ENCODE measurements at regions not wholly inside any gene's neighbourhood (a gene's known extent, or its start where the extent isn't known, plus 50 kb on each side); places are given as distances from the start of the nearest gene placed in this dataset.

GRCh38 chr12:19988001-19988400, 380.3 kb upstream of the PDE3A start:
- H3K4me3 ChIP-seq (ENCODE audit: low read depth in 2 of 2, low read length in 2 of 2), result no peak overlapping the region
- H3K36me3 ChIP-seq (ENCODE audit: control insufficient read depth, insufficient read depth, low read length), result no peaks in the 10 kb centered on the region
- DNase-seq (ENCODE audit: low read depth, low spot score) (no peak), ATAC-seq (no peak)
- H3K27me3 ChIP-seq (ENCODE audit: control insufficient read depth, insufficient read depth, low read length), result no peaks in the 10 kb centered on the region
- no peak for TF ChIP-seq SIN3A (IDR thresholded peaks at IDR 0.05; ENCODE audit: borderline replicate concordance, insufficient read depth, low read depth, low read length)
- ChIA-PET POLR2A (interaction anchor here (0.7 kb wide), 1 partner anchor 475 kb away, joined by 14 read pairs; no protein-coding TSS in a partner anchor), CTCF (no interaction called here)
- no TSS peak for BruUV-seq (replicated peaks)
- H3K9me3 ChIP-seq (ENCODE audit: control insufficient read depth, insufficient read depth, low read depth, low read length), result no peaks in the 10 kb centered on the region
- intact Hi-C loops (cut with micrococcal nuclease; ENCODE audit: unreplicated experiment), result no loop called here
- H3K4me1 ChIP-seq (ENCODE audit: control insufficient read depth, insufficient read depth, low read length), result no peaks in the 10 kb centered on the region
- in situ Hi-C loops (cut with HindIII; ENCODE audit: low pct_unique_long_range_greater_than_20kb, low sequenced_read_pairs), result no loop called here
- no peak overlapping the region for H3K27ac ChIP-seq (ENCODE audit: low read length)

- ChIA-PET POLR2A (interaction anchor here (0.5 kb wide), 1 partner anchor 9 kb away, joined by 3 read pairs; no protein-coding TSS in a partner anchor), CTCF (no interaction called here)
- Histone ChIP-seq H3K9me3 (ENCODE audit: control insufficient read depth, insufficient read depth, low read depth, low read length) (no peaks in the 10 kb centered on the region), H3K27me3 (ENCODE audit: control insufficient read depth, insufficient read depth, low read length) (no peaks in the 10 kb centered on the region), H3K4me3 (ENCODE audit: low read depth in 2 of 2, low read length in 2 of 2) (no peak overlapping the region), H3K27ac (ENCODE audit: low read length) (no peak overlapping the region), H3K36me3 (ENCODE audit: control insufficient read depth, insufficient read depth, low read length) (no peaks in the 10 kb centered on the region), H3K4me1 (ENCODE audit: control insufficient read depth, insufficient read depth, low read length) (no peaks in the 10 kb centered on the region)
- TF ChIP-seq REST (IDR thresholded peaks at IDR 0.05; ENCODE audit: insufficient read depth in 1 of 2, low read depth in 2 of 2, low read length in 1 of 2) (no peak), SIN3A (IDR thresholded peaks at IDR 0.05; ENCODE audit: borderline replicate concordance, insufficient read depth, low read depth, low read length) (no peak), POLR2AphosphoS5 (IDR thresholded peaks at IDR 0.05; ENCODE audit: low read depth, low read length) (no peak), TCF7L2 (IDR thresholded peaks at IDR 0.05; ENCODE audit: low read depth, low read length) (no peak), CTCF (IDR thresholded peaks at IDR 0.05) (no peak)
- DNase-seq (ENCODE audit: low read depth, low spot score) (no peak), ATAC-seq (no peak)
- in situ Hi-C loops (cut with HindIII; ENCODE audit: low pct_unique_long_range_greater_than_20kb, low sequenced_read_pairs) (no loop called here), intact Hi-C loops (cut with micrococcal nuclease; ENCODE audit: unreplicated experiment) (no loop called here)
- BruUV-seq (replicated peaks), result no TSS peak
Observed at GRCh38 chr12:19988459-19988873, 379.9 kb upstream of the PDE3A start.

GRCh38 chr12:19988948-19989347, 379.4 kb upstream of the PDE3A start:
- Histone ChIP-seq H3K9me3 (ENCODE audit: control insufficient read depth, insufficient read depth, low read depth, low read length) (no peaks in the 10 kb centered on the region), H3K27me3 (ENCODE audit: control insufficient read depth, insufficient read depth, low read length) (no peaks in the 10 kb centered on the region), H3K27ac (ENCODE audit: low read length) (no peak overlapping the region), H3K36me3 (ENCODE audit: control insufficient read depth, insufficient read depth, low read length) (no peaks in the 10 kb centered on the region), H3K4me1 (ENCODE audit: control insufficient read depth, insufficient read depth, low read length) (no peaks in the 10 kb centered on the region), H3K4me3 (ENCODE audit: low read depth in 2 of 2, low read length in 2 of 2) (no peak overlapping the region)
- POLR2A ChIA-PET, result interaction anchor here (0.5 kb wide), 1 partner anchor 10 kb away, joined by 3 read pairs; no protein-coding TSS in a partner anchor
- CTCF ChIA-PET, result no interaction called here
- BruUV-seq (replicated peaks), result no TSS peak
- TF ChIP-seq CTCF (IDR thresholded peaks at IDR 0.05) (no peak), TCF7L2 (IDR thresholded peaks at IDR 0.05; ENCODE audit: low read depth, low read length) (no peak), SIN3A (IDR thresholded peaks at IDR 0.05; ENCODE audit: borderline replicate concordance, insufficient read depth, low read depth, low read length) (no peak), REST (IDR thresholded peaks at IDR 0.05; ENCODE audit: insufficient read depth in 1 of 2, low read depth in 2 of 2, low read length in 1 of 2) (no peak), POLR2AphosphoS5 (IDR thresholded peaks at IDR 0.05; ENCODE audit: low read depth, low read length) (no peak)
- DNase-seq (ENCODE audit: low read depth, low spot score) (no peak), ATAC-seq (no peak)
- in situ Hi-C loops (cut with HindIII; ENCODE audit: low pct_unique_long_range_greater_than_20kb, low sequenced_read_pairs) (no loop called here), intact Hi-C loops (cut with micrococcal nuclease; ENCODE audit: unreplicated experiment) (no loop called here)
